Endothelial cell of umbilical vein (primary cell): ENCODE measurements at regions not wholly inside any gene's neighbourhood (a gene's known extent, or its start where the extent isn't known, plus 50 kb on each side); places are given as distances from the start of the nearest gene placed in this dataset.

Experiments
- BruUV-seq: library from RNA; stranded (reverse); fragments of 400-500 nt; replicated peaks from 2 replicates; lab custom pipeline; 2021; lab: Mats Ljungman, UMichigan
- CTCF ChIA-PET: fragments of 300-600, 350-600 bp; sonication (Branson Sonifier 250); formaldehyde crosslinking; loops from one replicate; lab custom pipeline; 2021; ENCODE audit warnings: antibody characterized with exemption, inconsistent platforms; lab: Charles Lee
- POLR2A ChIA-PET: fragments of 300-600, 350-600 bp; sonication (Branson Sonifier 250); formaldehyde crosslinking; loops from one replicate; lab custom pipeline; 2021; ENCODE audit warnings: antibody characterized with exemption, inconsistent platforms; lab: Charles Lee
- DNase-seq: peaks from one replicate; pipeline ENCODE4 v3.0.0-alpha.2; 2011; ENCODE audit warnings: low read depth, low spot score
- FAIRE-seq: peaks from 2 replicates; lab custom pipeline; 2011; peaks lifted over from hg19 to GRCh38; lab: Jason Lieb, UNC
- H2AFZ ChIP-seq: 2 replicates; pipeline ENCODE4 v1.6.0; 2012; ENCODE audit warnings: low read depth, low read length, control low read depth, inconsistent platforms
- H3K27ac ChIP-seq: 2 replicates; pipeline ENCODE4 v1.5.1; 2011; ENCODE audit warnings: low read depth, mild to moderate bottlenecking, control low read depth, low read length, moderate library complexity; ENCODE audit not compliant: insufficient read depth
- H3K27me3 ChIP-seq, 2 experiments: 2 replicates each; pipeline versions ENCODE4 v1.6.0 to v1.6.1; 2011; ENCODE audit warnings: low read length in 2 of 2, mixed read lengths in 1 of 2; ENCODE audit not compliant: control insufficient read depth in 2 of 2, insufficient read depth in 2 of 2
- H3K36me3 ChIP-seq, 2 experiments: 2 replicates in 1 of 2; 3 replicates in 1 of 2; pipeline ENCODE4 v1.5.1; 2011; ENCODE audit warnings: low read length in 2 of 2, mild to moderate bottlenecking in 1 of 2, moderate library complexity in 1 of 2; ENCODE audit not compliant: control insufficient read depth in 2 of 2, insufficient read depth in 2 of 2; ENCODE audit errors: extremely low read depth in 1 of 2
- H3K4me1 ChIP-seq: 3 replicates; pipeline ENCODE4 v1.5.1; 2011; ENCODE audit warnings: mild to moderate bottlenecking, low read length; ENCODE audit not compliant: control insufficient read depth, insufficient read depth; ENCODE audit errors: extremely low read depth
- H3K4me2 ChIP-seq: 2 replicates; pipeline ENCODE4 v1.6.1; 2011; ENCODE audit warnings: low read length, control low read depth, mixed read lengths; ENCODE audit not compliant: insufficient read depth
- H3K4me3 ChIP-seq, 3 experiments: fragments of 200-600 bp in 1 of 3; sonication (generic), shearing (Covaris generic) in 1 of 3; replicated peaks in 1 of 3; 2 replicates each; pipeline ENCODE4 v1.5.1; 2011 to 2016; ENCODE audit warnings: control low read depth in 3 of 3, low read length in 3 of 3, mild to moderate bottlenecking in 2 of 3, inconsistent platforms in 1 of 3, low read depth in 1 of 3, moderate library complexity in 1 of 3; ENCODE audit not compliant: insufficient read depth in 1 of 3
- H3K79me2 ChIP-seq: 2 replicates; pipeline ENCODE4 v1.6.0; 2012; ENCODE audit warnings: low read length, inconsistent platforms; ENCODE audit not compliant: control insufficient read depth, insufficient read depth
- H3K9ac ChIP-seq: replicated peaks from 2 replicates; pipeline ENCODE3; 2011; ENCODE audit warnings: low read length, control low read depth; ENCODE audit not compliant: insufficient read depth; ENCODE audit errors: extremely low read depth
- H3K9me1 ChIP-seq: replicated peaks from 3 replicates; pipeline ENCODE4 v1.6.0; 2011; ENCODE audit warnings: mild to moderate bottlenecking, low read length; ENCODE audit not compliant: control insufficient read depth, insufficient read depth; ENCODE audit errors: extremely low read depth
- H3K9me3 ChIP-seq: replicated peaks from 2 replicates; pipeline ENCODE4 v1.5.1; 2012; ENCODE audit warnings: low read length, inconsistent platforms; ENCODE audit not compliant: control insufficient read depth, insufficient read depth
- H4K20me1 ChIP-seq: replicated peaks from 2 replicates; pipeline ENCODE3; 2011; ENCODE audit warnings: mild to moderate bottlenecking, low read length; ENCODE audit not compliant: control insufficient read depth, insufficient read depth; ENCODE audit errors: extremely low read depth
- CTCF ChIP-seq, 2 donors: IDR thresholded peaks; 1 replicate in 1 of 2; 2 replicates in 1 of 2; pipeline ENCODE4 v1.5.1; 2011; ENCODE audit warnings: low read length in 2 of 2, mild to moderate bottlenecking in 2 of 2, moderate library complexity in 2 of 2, control low read depth in 1 of 2, inconsistent platforms in 1 of 2, low read depth in 1 of 2; ENCODE audit not compliant: insufficient read depth in 1 of 2; ENCODE audit errors: extremely low read depth in 1 of 2
- EZH2 ChIP-seq: IDR thresholded peaks from 2 replicates; pipeline ENCODE4 v1.6.1; 2012; ENCODE audit warnings: borderline replicate concordance, low read depth, mild to moderate bottlenecking, moderate library complexity, low read length, inconsistent platforms; ENCODE audit not compliant: severe bottlenecking
- FOS ChIP-seq: IDR thresholded peaks from 2 replicates; pipeline ENCODE4 v1.6.1; 2011; ENCODE audit warnings: mild to moderate bottlenecking, low read length, moderate library complexity, borderline replicate concordance; ENCODE audit not compliant: insufficient read depth
- GATA2 ChIP-seq: IDR thresholded peaks from 2 replicates; pipeline ENCODE4 v1.7.0; 2011; ENCODE audit warnings: low read depth, mild to moderate bottlenecking, moderate library complexity, mixed read lengths, low read length; ENCODE audit not compliant: insufficient read length, insufficient read depth
- JUN ChIP-seq: IDR thresholded peaks from 2 replicates; pipeline ENCODE4 v1.6.1; 2011; ENCODE audit warnings: borderline replicate concordance, low read depth; ENCODE audit not compliant: insufficient read length, insufficient read depth
- MAX ChIP-seq: IDR thresholded peaks from 2 replicates; pipeline ENCODE4 v1.6.1; 2011; ENCODE audit not compliant: insufficient read depth, insufficient read length
- MYC ChIP-seq: IDR thresholded peaks from one replicate; pipeline ENCODE4 v1.6.1; 2011; ENCODE audit warnings: mild to moderate bottlenecking, low read depth, low read length
- POLR2A ChIP-seq: IDR thresholded peaks from 2 replicates; pipeline ENCODE4 v1.6.1; 2012; ENCODE audit warnings: low read depth, mild to moderate bottlenecking, control low read depth, low read length
- POLR2AphosphoS5 ChIP-seq: IDR thresholded peaks from 2 replicates; pipeline ENCODE4 v1.6.1; 2012; ENCODE audit warnings: low read depth, mild to moderate bottlenecking, control low read depth, low read length, moderate library complexity; ENCODE audit not compliant: insufficient read depth
- dilution Hi-C: fragments of 300-500 bp; cut with MboI; formaldehyde crosslinking; loops from one replicate; pipeline ENCODE4 v1.15.0; 2019; ENCODE audit warnings: low sequenced_read_pairs; ENCODE audit not compliant: extremely low pct_ligation_motif_present
- intact Hi-C: fragments of 100-400 bp; cut with micrococcal nuclease; formaldehyde crosslinking; loops from one replicate; pipeline ENCODE4 v1.10.0; 2022

- Histone ChIP-seq H2AFZ (no peak overlapping the region), H3K9me3 (no peaks in the 10 kb centered on the region), H3K9ac (no peak overlapping the region), H3K9me1 (no peaks in the 10 kb centered on the region), H3K4me1 (no peaks in the 10 kb centered on the region), H3K4me3 (no peak overlapping the region), H3K79me2 (no peaks in the 10 kb centered on the region), H3K36me3 (no peaks in the 10 kb centered on the region), H3K27ac (no peak overlapping the region), H3K4me2 (no peak overlapping the region), H4K20me1 (no peaks in the 10 kb centered on the region), H3K27me3 (no peaks in the 10 kb centered on the region)
- intact Hi-C loops = no loop called here
- POLR2A ChIA-PET = no interaction called here
- CTCF ChIA-PET = no interaction called here
- FAIRE-seq (no peak), DNase-seq (no peak)
- no TSS peak for BruUV-seq
- TF ChIP-seq EZH2 = no peak
- no peak for TF ChIP-seq MYC
- no peak for TF ChIP-seq POLR2AphosphoS5
- no peak for TF ChIP-seq MAX
- no peak for TF ChIP-seq JUN
- TF ChIP-seq POLR2A = no peak
- TF ChIP-seq GATA2 = no peak
- no peak for TF ChIP-seq CTCF (IDR thresholded peaks at IDR 0.05; ENCODE audit: extremely low read depth in 1 of 2, insufficient read depth in 1 of 2, low read depth in 1 of 2, low read length in 2 of 2)
- TF ChIP-seq FOS = no peak
- dilution Hi-C loops = no loop called here
These were observed 167.3 kb downstream of the SUDS3 start for GRCh38 chr12:118543651-118544050.
